ENCODE measurements at regions not wholly inside any gene's neighbourhood (a gene's known extent, or its start where the extent isn't known, plus 50 kb on each side); places are given as distances from the start of the nearest gene placed in this dataset.

DNA sequence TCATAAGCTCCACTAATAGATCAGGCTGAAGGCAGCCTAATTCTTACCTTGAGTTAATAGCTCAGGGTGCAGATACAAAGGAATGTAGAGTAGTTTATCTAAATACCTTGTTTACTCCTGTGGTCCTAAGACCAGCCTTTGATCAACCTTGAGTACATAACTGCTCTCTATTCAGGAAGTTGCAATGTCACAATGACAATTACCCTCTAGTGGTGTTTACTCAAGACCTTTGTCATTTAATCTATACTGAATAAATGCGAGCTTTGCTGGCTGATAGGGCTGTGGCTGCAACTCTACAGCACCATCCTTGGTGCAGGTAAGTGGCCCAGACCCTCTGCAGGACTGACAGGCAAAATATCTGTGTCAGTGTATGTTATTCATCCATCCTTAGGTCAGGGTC lies 282.7 kb downstream of the ATXN7L3B start:
- TF ChIP-seq, protein P1, sequence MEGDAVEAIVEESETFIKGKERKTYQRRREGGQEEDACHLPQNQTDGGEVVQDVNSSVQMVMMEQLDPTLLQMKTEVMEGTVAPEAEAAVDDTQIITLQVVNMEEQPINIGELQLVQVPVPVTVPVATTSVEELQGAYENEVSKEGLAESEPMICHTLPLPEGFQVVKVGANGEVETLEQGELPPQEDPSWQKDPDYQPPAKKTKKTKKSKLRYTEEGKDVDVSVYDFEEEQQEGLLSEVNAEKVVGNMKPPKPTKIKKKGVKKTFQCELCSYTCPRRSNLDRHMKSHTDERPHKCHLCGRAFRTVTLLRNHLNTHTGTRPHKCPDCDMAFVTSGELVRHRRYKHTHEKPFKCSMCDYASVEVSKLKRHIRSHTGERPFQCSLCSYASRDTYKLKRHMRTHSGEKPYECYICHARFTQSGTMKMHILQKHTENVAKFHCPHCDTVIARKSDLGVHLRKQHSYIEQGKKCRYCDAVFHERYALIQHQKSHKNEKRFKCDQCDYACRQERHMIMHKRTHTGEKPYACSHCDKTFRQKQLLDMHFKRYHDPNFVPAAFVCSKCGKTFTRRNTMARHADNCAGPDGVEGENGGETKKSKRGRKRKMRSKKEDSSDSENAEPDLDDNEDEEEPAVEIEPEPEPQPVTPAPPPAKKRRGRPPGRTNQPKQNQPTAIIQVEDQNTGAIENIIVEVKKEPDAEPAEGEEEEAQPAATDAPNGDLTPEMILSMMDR (IDR thresholded peaks at IDR 0.05; ENCODE audit: unreplicated experiment), result no peak
- peaks cover 5% of the 10 kb centered on the region for H3K4me1 Mint-ChIP-seq (ENCODE audit: unreplicated experiment)
- H3K27me3 Mint-ChIP-seq (ENCODE audit: unreplicated experiment), result no peaks in the 10 kb centered on the region
- no peaks in the 10 kb centered on the region for H3K9me3 Mint-ChIP-seq (ENCODE audit: unreplicated experiment)
- H3K36me3 Mint-ChIP-seq (ENCODE audit: low read depth, unreplicated experiment), result no peaks in the 10 kb centered on the region
- DNase-seq (ENCODE audit: low spot score), result no peak
- H3K27ac Mint-ChIP-seq (ENCODE audit: unreplicated experiment), result no peak overlapping the region
- no peak overlapping the region for H3K4me3 Mint-ChIP-seq (ENCODE audit: unreplicated experiment)

DNA sequence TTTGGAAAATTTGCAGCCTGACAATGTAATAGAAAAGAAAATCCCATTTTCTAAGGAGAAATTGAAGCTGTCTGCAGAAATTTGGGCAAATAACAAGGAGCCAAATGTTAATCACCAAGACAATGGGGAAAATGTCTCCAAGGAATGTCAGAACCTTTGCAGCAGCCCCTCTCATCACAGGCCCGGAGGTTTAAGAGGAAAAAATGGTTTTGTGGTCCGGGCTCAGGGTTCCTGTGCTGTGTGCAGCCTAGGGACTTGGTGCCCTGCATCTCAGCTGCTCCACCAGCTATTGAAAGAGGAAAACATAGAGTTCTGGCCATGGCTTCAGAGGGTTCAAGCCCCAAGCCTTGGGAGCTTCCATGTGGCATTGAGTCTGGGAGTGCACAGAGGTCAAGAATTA lies 298.9 kb downstream of the ATXN7L3B start:
- Mint-ChIP-seq H3K9me3 (ENCODE audit: unreplicated experiment) (no peaks in the 10 kb centered on the region), H3K36me3 (ENCODE audit: low read depth, unreplicated experiment) (no peaks in the 10 kb centered on the region), H3K27ac (ENCODE audit: unreplicated experiment) (no peak overlapping the region), H3K4me1 (ENCODE audit: unreplicated experiment) (no peaks in the 10 kb centered on the region), H3K27me3 (ENCODE audit: unreplicated experiment) (no peaks in the 10 kb centered on the region), H3K4me3 (ENCODE audit: unreplicated experiment) (no peak overlapping the region)
- no peak for DNase-seq (ENCODE audit: low spot score)
- TF ChIP-seq, protein P1 (IDR thresholded peaks at IDR 0.05; ENCODE audit: unreplicated experiment), result no peak

DNA sequence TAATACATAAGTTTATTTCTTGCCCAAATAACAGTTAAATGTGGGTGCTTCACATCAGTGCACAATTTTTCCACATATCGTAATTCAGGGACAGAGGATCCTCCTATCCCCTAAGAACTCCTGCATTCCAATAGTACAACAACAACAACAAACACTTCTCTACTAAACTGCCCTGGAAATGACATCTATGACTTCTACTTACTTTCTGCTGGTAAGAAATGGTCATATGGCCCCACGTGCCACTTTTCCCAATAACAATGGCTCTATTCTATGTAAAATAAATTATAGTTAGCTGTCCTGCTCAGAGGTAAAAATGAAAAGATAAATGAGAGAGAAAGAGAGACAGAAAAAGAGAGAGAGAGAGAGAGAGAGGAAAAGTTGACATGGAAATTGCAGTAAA lies 308.5 kb downstream of the ATXN7L3B start:
- TF ChIP-seq, protein P1 (IDR thresholded peaks at IDR 0.05; ENCODE audit: unreplicated experiment), result no peak
- no peak overlapping the region for H3K27ac Mint-ChIP-seq (ENCODE audit: unreplicated experiment)
- H3K4me3 Mint-ChIP-seq (ENCODE audit: unreplicated experiment), result no peak overlapping the region
- H3K36me3 Mint-ChIP-seq (ENCODE audit: low read depth, unreplicated experiment), result no peaks in the 10 kb centered on the region
- no peaks in the 10 kb centered on the region for H3K4me1 Mint-ChIP-seq (ENCODE audit: unreplicated experiment)
- no peaks in the 10 kb centered on the region for H3K9me3 Mint-ChIP-seq (ENCODE audit: unreplicated experiment)
- no peak for DNase-seq (ENCODE audit: low spot score)
- no peaks in the 10 kb centered on the region for H3K27me3 Mint-ChIP-seq (ENCODE audit: unreplicated experiment)

DNA sequence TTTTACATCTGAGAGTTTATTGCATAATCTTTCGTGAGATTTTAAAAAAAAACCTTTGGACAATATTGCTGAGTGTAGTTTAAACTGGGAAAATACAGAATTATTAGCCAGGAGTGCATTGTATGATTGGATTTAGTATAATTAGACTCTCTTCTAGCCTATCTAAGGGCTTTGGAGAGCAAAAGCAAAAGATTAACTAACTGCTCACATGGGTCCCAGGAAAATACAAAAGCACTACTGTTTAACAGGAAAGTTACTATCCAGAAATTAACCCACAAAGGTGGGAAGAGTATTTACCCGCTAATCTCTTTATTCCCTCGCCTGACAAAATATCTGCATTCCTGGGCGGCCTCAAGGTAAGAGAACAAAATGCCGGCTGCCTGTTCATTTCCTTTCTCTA lies 309.5 kb downstream of the ATXN7L3B start:
- TF ChIP-seq, protein P1 (IDR thresholded peaks at IDR 0.05; ENCODE audit: unreplicated experiment), result no peak
- H3K4me3 Mint-ChIP-seq (ENCODE audit: unreplicated experiment), result no peak overlapping the region
- no peaks in the 10 kb centered on the region for H3K36me3 Mint-ChIP-seq (ENCODE audit: low read depth, unreplicated experiment)
- H3K27ac Mint-ChIP-seq (ENCODE audit: unreplicated experiment), result no peak overlapping the region
- H3K4me1 Mint-ChIP-seq (ENCODE audit: unreplicated experiment), result no peaks in the 10 kb centered on the region
- no peaks in the 10 kb centered on the region for H3K9me3 Mint-ChIP-seq (ENCODE audit: unreplicated experiment)
- no peak for DNase-seq (ENCODE audit: low spot score)
- H3K27me3 Mint-ChIP-seq (ENCODE audit: unreplicated experiment), result no peaks in the 10 kb centered on the region

DNA sequence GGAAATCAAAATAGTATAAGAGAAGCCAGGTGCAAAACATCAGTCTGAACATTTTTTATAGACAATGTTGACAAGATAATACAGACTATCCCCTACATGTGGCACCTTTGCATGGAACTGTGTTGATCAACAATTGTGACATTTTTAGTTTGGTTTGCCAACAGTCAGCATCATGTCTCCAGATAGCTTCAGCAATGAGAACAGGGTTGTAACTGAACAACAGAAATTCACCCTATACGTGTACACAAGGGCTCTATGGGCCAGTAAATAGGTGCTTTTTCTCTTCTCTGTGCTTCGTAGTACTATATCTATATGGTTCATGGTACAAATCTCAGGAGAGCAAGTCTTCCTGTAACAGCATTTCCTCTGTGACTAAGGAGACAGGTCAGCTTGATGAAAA lies 310.4 kb downstream of the ATXN7L3B start:
- no peak for DNase-seq (ENCODE audit: low spot score)
- Mint-ChIP-seq H3K36me3 (ENCODE audit: low read depth, unreplicated experiment) (no peaks in the 10 kb centered on the region), H3K27me3 (ENCODE audit: unreplicated experiment) (no peaks in the 10 kb centered on the region), H3K4me3 (ENCODE audit: unreplicated experiment) (no peak overlapping the region), H3K9me3 (ENCODE audit: unreplicated experiment) (no peaks in the 10 kb centered on the region), H3K4me1 (ENCODE audit: unreplicated experiment) (no peaks in the 10 kb centered on the region), H3K27ac (ENCODE audit: unreplicated experiment) (no peak overlapping the region)
- TF ChIP-seq, protein P1 (IDR thresholded peaks at IDR 0.05; ENCODE audit: unreplicated experiment), result no peak
